Midbrain (tissue), 1 donor: ENCODE measurements at regions not wholly inside any gene's neighbourhood (a gene's known extent, or its start where the extent isn't known, plus 50 kb on each side); places are given as distances from the start of the nearest gene placed in this dataset.
A peak's percentile ranks its signal among the peaks of the same experiment; 100 is the strongest.

Experiments
- DNase-seq: peaks from one replicate; lab custom pipeline; 2025; lab: John Stamatoyannopoulos, UW

- no peak for DNase-seq
Observed at GRCh38 chr10:113364227-113364626, 188.6 kb upstream of the HABP2 start.

GRCh38 chr10:113368666-113369364, 184.0 kb upstream of the HABP2 start:
- no peak for DNase-seq

- no peak for DNase-seq
Observed at GRCh38 chr10:113369365-113369694, 183.5 kb upstream of the HABP2 start.

GRCh38 chr10:113376428-113376827, 176.4 kb upstream of the HABP2 start:
- DNase-seq = no peak

- no peak for DNase-seq
Observed at GRCh38 chr10:113379091-113379490, 173.8 kb upstream of the HABP2 start.

- no peak for DNase-seq
Observed at GRCh38 chr10:113381416-113381815, 171.4 kb upstream of the HABP2 start.

- no peak for DNase-seq
Observed at GRCh38 chr10:113381981-113382509, 170.8 kb upstream of the HABP2 start.

- DNase-seq = no peak
Observed at GRCh38 chr10:113382691-113383090, 170.2 kb upstream of the HABP2 start.

GRCh38 chr10:113384181-113384580, 168.7 kb upstream of the HABP2 start:
- DNase-seq = no peak

- peak; percentile 87 for DNase-seq
Observed at GRCh38 chr10:113385021-113385999, 167.5 kb upstream of the HABP2 start.

GRCh38 chr10:113386005-113386404, 166.8 kb upstream of the HABP2 start:
- DNase-seq = no peak

- DNase-seq = no peak
Observed at GRCh38 chr10:113389969-113390368, 162.9 kb upstream of the HABP2 start.

- DNase-seq = no peak
Observed at GRCh38 chr10:113390896-113391295, 162.0 kb upstream of the HABP2 start.

GRCh38 chr10:113397047-113397446, 155.8 kb upstream of the HABP2 start:
- DNase-seq = no peak

- DNase-seq = no peak
Observed at GRCh38 chr10:113399065-113399464, 153.8 kb upstream of the HABP2 start.

GRCh38 chr10:113402602-113403001, 150.3 kb upstream of the HABP2 start:
- DNase-seq = no peak

- no peak for DNase-seq
Observed at GRCh38 chr10:113407218-113407617, 145.6 kb upstream of the HABP2 start.

- DNase-seq = no peak
Observed at GRCh38 chr10:113409175-113409574, 143.7 kb upstream of the HABP2 start.

- DNase-seq = no peak
Observed at GRCh38 chr10:113410618-113411017, 142.2 kb upstream of the HABP2 start.

GRCh38 chr10:113411456-113411855, 141.4 kb upstream of the HABP2 start:
- DNase-seq = no peak

GRCh38 chr10:113412161-113412560, 140.7 kb upstream of the HABP2 start:
- DNase-seq = no peak

GRCh38 chr10:113414543-113414942, 138.3 kb upstream of the HABP2 start:
- DNase-seq = no peak

- no peak for DNase-seq
Observed at GRCh38 chr10:113415246-113415645, 137.6 kb upstream of the HABP2 start.
